ENCODE measurements at regions not wholly inside any gene's neighbourhood (a gene's known extent, or its start where the extent isn't known, plus 50 kb on each side); places are given as distances from the start of the nearest gene placed in this dataset.

GRCh38 chr9:86459599-86460155, 105.5 kb upstream of the TUT7 start:
- Histone ChIP-seq H3K9me3 (ENCODE audit: control insufficient read depth, insufficient read depth, low read length) (no peaks in the 10 kb centered on the region), H2AFZ (replicated peaks; ENCODE audit: low read length, poor library complexity) (no peak overlapping the region), H3K36me3 (ENCODE audit: control insufficient read depth, insufficient read depth, low read length) (no peaks in the 10 kb centered on the region), H2AK5ac (ENCODE audit: low read depth, low read length) (no peak overlapping the region), H3K79me1 (ENCODE audit: low read depth in 1 of 2, low read length in 2 of 2) (no peaks in the 10 kb centered on the region), H4K8ac (ENCODE audit: low read depth in 2 of 2, low read length in 2 of 2) (no peak overlapping the region), H4K20me1 (ENCODE audit: insufficient read depth, low read length) (no peaks in the 10 kb centered on the region), H2AK9ac (replicated peaks; ENCODE audit: low read depth, low read length, poor library complexity) (no peak overlapping the region), H4K91ac (ENCODE audit: insufficient read depth, low read depth, low read length) (no peak overlapping the region), H3K4ac (ENCODE audit: low read depth, low read length) (no peak overlapping the region), H3K56ac (ENCODE audit: extremely low read depth, insufficient read depth, low read length) (no peak overlapping the region), H2BK15ac (ENCODE audit: low read depth, low read length) (no peak overlapping the region), H3K4me3 (ENCODE audit: insufficient read depth, low read depth, low read length) (no peak overlapping the region), H3K23ac (ENCODE audit: low read depth, low read length) (no peak overlapping the region), H3K9ac (ENCODE audit: low read depth, low read length) (no peak overlapping the region), H3K14ac (replicated peaks; ENCODE audit: low read depth, low read length) (no peak overlapping the region), H3K27ac (ENCODE audit: insufficient read depth, low read length) (no peak overlapping the region), H3K4me1 (ENCODE audit: control insufficient read depth, insufficient read depth, low read length) (peaks cover 2% of the 10 kb centered on the region; the same call in 1 of the 2 replicates), H3K9me1 (ENCODE audit: insufficient read depth, low read length) (no peaks in the 10 kb centered on the region), H3K4me2 (ENCODE audit: low read depth, low read length) (no peak overlapping the region), H3K27me3 (ENCODE audit: control insufficient read depth, insufficient read depth, low read length) (no peaks in the 10 kb centered on the region; the same call in 1 of the 2 replicates), H3K18ac (ENCODE audit: low read depth, low read length) (no peak overlapping the region), H4K5ac (ENCODE audit: low read depth, low read length) (no peak overlapping the region), H2BK5ac (ENCODE audit: low read depth, low read length, poor library complexity, severe bottlenecking) (no peak overlapping the region), H2BK20ac (ENCODE audit: low read depth, low read length) (no peak overlapping the region), H2BK120ac (ENCODE audit: low read depth, low read length) (no peak overlapping the region)
- ChIA-PET CTCF (no interaction called here), POLR2A (ENCODE audit: unreplicated experiment) (no interaction called here)
- in situ Hi-C loops (cut with MboI; ENCODE audit: low sequenced_read_pairs), result no loop called here
- no TSS peak for BruUV-seq (replicated peaks)
- ATAC-seq (ENCODE audit: low read depth) (no peak), DNase-seq (no peak)
- no peak for TF ChIP-seq MXI1 (IDR thresholded peaks at IDR 0.05; ENCODE audit: borderline replicate concordance, low read depth, low read length)
- no peak for TF ChIP-seq CTCF (conservative IDR thresholded peaks at IDR 0.05; ENCODE audit: low read depth, low read length)
- TF ChIP-seq CEBPB (IDR thresholded peaks at IDR 0.05; ENCODE audit: low read depth, low read length), result no peak
- no peak for TF ChIP-seq POLR2A (IDR thresholded peaks at IDR 0.05; ENCODE audit: low read depth, low read length)
- no peak for TF ChIP-seq RAD21 (IDR thresholded peaks at IDR 0.05; ENCODE audit: low read length)
- no peak for TF ChIP-seq NFE2L2 (IDR thresholded peaks at IDR 0.05; ENCODE audit: low read depth, low read length)
- TF ChIP-seq ELK1 (IDR thresholded peaks at IDR 0.05; ENCODE audit: borderline replicate concordance, low read depth, low read length), result no peak
- no peak for TF ChIP-seq RFX5 (IDR thresholded peaks at IDR 0.05; ENCODE audit: low read depth, low read length)
- dilution Hi-C loops (cut with HindIII; ENCODE audit: low sequenced_read_pairs, unreplicated experiment), result no loop called here
- intact Hi-C loops (cut with micrococcal nuclease), result no loop called here
- no CpG with 5 or more reads among the region's 5 CpGs for WGBS, 2 experiments (ENCODE audit: extremely low coverage in 2 of 2, insufficient read length in 1 of 2)
